GM12872 (cell line): ENCODE measurements at regions not wholly inside any gene's neighbourhood (a gene's known extent, or its start where the extent isn't known, plus 50 kb on each side); places are given as distances from the start of the nearest gene placed in this dataset.

Experiments used
- TF ChIP-seq, protein P1 (sequence below): IDR thresholded peaks from 3 replicates; pipeline ENCODE4 v1.5.1; 2011; ENCODE audit warnings: low read depth, mild to moderate bottlenecking, low read length, moderate library complexity; ENCODE audit not compliant: insufficient read depth

DNA sequence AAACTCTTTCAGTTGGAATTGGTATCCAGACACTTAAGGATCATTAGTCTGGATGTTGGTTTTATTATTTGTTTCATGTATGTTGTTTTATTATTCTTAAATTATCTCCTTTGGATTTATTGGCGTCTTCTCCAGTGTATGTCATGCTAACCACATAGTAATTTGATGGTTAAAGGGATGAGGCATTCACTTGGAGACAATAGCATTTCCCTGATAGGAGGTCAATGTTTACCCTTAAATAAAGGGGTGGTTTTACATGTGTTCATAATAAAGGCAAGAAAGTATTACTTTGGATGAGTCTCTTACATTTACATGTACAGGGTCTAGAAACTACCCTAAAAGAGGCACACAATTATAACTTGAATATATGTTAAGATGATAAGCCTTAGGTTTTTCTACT, 51.2 kb upstream of the RNF144B start:
- TF ChIP-seq, protein P1, sequence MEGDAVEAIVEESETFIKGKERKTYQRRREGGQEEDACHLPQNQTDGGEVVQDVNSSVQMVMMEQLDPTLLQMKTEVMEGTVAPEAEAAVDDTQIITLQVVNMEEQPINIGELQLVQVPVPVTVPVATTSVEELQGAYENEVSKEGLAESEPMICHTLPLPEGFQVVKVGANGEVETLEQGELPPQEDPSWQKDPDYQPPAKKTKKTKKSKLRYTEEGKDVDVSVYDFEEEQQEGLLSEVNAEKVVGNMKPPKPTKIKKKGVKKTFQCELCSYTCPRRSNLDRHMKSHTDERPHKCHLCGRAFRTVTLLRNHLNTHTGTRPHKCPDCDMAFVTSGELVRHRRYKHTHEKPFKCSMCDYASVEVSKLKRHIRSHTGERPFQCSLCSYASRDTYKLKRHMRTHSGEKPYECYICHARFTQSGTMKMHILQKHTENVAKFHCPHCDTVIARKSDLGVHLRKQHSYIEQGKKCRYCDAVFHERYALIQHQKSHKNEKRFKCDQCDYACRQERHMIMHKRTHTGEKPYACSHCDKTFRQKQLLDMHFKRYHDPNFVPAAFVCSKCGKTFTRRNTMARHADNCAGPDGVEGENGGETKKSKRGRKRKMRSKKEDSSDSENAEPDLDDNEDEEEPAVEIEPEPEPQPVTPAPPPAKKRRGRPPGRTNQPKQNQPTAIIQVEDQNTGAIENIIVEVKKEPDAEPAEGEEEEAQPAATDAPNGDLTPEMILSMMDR: no peak

DNA sequence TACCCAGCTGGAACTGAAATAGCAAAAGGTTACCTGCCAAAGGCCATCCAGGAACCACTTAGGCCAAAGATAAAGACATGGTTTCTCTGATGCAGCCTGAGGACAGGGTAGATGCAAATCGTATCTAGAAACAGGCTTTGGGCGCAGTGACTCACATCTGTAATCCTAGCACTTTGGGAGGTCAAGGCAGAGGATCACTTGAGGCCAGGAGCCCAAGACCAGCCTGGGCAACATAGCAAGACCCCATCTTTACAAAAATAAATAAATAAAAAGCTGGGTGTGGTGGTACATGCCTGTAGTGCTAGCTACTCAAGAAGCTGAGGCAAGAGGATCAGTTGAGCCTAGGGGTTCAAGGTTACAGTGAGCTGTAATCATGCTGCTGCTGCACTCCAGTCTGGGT, 52.9 kb upstream of the RNF144B start:
- TF ChIP-seq, protein P1: no peak

DNA sequence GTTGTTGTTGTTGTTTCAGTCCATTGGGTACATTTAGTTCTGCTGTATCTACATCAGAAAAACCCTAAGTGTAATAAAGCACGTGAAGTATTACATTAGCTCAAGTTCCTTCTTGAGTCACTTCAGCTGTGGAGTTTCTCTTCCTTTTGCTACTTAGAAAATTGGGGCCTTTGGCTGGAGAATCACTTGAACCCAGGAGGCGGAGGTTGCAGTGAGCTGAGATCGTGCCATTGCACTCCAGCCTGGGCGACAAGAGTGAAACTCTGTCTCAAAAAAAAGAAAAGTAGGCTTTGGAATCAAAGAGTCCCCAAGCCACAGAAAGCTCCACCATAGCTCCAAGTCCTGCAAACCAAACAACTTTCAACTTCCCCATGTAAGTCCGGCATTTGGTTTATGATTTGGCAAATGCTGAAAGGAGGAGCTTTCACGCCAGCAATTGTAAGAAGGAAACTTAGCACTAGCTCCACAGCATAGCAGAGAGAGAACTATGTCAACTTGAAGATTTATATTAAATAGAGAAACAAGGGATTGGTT, 56.5 kb upstream of the RNF144B start:
- TF ChIP-seq, protein P1: no peak

DNA sequence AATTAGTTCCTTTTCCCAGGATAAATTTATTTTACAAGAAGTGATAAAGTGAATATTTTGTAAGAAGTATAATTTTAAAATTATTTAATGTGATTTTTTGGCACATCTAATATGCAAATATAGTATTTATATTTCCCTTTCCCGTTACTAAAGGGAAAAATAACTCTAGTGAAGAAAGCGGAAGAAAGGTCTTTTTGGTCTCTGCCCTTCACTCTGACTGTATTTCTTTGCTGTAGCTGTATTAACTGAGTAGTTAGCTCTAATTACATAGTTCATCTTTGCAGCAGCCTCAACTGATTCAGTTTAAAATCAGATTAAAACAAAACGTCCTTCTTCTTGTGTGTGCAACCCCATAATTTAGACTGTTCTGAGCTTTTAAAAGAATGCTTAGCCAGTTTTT, 57.4 kb upstream of the RNF144B start:
- TF ChIP-seq, protein P1: no peak

DNA sequence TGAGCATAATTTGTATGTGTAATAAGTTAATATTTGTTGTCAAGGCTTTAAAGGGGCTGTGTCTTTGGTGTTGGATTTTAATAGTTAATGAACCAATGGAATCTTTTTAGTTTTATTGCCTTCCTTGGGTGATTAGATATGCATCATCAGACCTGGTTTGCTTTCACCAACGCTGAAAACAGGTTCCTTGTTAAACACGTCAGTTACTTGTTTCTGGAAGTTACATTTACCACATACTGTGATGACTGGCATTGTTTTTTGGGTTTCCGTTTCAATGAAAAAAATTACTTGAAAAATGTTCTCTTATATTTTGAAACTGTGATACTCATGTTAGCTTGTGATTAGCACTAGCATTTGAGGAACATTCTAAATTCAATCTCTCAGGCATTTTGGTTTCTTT, 58.6 kb upstream of the RNF144B start:
- TF ChIP-seq, protein P1: no peak

DNA sequence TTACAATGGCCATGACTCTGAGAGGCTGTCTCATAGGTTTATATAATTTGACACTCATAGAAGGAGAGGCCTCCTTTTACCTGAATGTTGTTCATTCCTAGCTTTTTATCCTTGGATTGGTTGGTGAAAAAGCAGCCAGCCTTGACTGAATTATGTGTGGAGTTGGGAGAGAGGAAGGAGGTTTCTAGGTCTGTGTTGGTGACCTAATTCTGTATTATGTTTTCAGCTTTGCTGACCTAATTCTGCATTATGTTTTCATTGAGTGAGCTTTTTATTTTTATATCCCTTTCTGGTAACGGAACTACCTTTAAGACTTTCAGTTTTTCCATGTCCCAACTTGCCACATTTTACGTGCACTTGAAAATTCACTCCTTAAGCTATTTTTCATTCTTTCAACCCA, 59.1 kb upstream of the RNF144B start:
- TF ChIP-seq, protein P1: no peak

DNA sequence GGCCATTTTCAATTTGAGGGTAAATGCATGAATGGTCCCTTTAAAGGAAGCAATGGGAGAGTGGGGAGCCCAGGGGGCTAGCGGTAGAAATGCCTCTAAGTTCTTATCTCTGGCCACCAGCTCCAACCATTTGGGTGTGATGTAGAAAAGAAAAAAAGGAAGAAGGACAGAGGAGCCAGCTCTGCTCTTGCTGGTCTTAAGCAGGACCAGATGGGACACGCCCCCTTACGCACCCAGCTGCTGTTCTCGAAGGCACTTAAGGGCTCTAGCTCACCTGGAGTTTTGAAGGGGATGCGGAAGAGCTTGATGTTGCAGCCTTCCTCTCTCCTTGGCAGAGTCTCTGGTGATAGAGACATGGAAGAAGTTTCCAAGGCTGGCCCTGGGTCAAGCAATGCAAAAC, 59.5 kb upstream of the RNF144B start:
- TF ChIP-seq, protein P1: no peak

DNA sequence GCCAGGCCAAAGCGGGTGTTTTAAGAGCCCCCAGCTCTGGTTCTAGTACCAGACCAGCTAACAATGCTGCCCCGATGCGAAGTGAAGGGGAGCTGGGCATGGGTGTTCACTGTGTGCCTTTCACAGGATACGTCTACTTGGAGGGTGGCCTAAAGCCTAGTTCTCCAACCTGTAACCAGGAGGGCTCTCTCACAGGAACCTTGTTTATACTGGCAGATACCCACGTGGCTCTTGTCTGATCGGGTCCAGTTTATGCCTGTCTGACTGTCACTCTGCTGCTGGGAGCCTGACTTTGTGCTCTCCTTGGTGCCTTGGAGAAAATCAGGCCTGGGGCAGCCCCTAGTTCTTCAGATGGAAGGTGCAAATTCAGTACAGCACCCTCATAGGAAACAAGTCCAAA, 60.2 kb upstream of the RNF144B start:
- TF ChIP-seq, protein P1: no peak
